AG09309 (cell line): ENCODE measurements at regions not wholly inside any gene's neighbourhood (a gene's known extent, or its start where the extent isn't known, plus 50 kb on each side); places are given as distances from the start of the nearest gene placed in this dataset.

ENCODE experiments used
- DNase-seq: peaks from one replicate; pipeline ENCODE4 v3.0.0-alpha.2; 2010; ENCODE audit warnings: low read depth
- H3K4me3 ChIP-seq: 2 replicates; pipeline ENCODE4 v1.5.1; 2011; ENCODE audit warnings: mild to moderate bottlenecking, low read depth, low read length, moderate library complexity; ENCODE audit not compliant: control insufficient read depth
- CTCF ChIP-seq: IDR thresholded peaks from 2 replicates; pipeline ENCODE4 v1.5.1; 2011; ENCODE audit warnings: mild to moderate bottlenecking, low read depth, low read length, inconsistent platforms; ENCODE audit not compliant: insufficient read depth, control insufficient read depth; ENCODE audit errors: missing control alignments

GRCh38 chr2:193349642-193350041, 1154.9 kb upstream of the TMEFF2 start:
- H3K4me3 ChIP-seq, result no peak overlapping the region
- no peak for TF ChIP-seq CTCF
- DNase-seq, result no peak

GRCh38 chr2:193348055-193348454, 1153.3 kb upstream of the TMEFF2 start:
- no peak for DNase-seq
- no peak for TF ChIP-seq CTCF
- H3K4me3 ChIP-seq, result no peak overlapping the region

- H3K4me3 ChIP-seq, result no peak overlapping the region
- no peak for TF ChIP-seq CTCF
- DNase-seq, result no peak
Observed at GRCh38 chr2:193336781-193337180, 1142.0 kb upstream of the TMEFF2 start.

- no peak for DNase-seq
- no peak overlapping the region for H3K4me3 ChIP-seq
- TF ChIP-seq CTCF, result no peak
Observed at GRCh38 chr2:193334401-193334800, 1139.7 kb upstream of the TMEFF2 start.

GRCh38 chr2:193333539-193333938, 1138.8 kb upstream of the TMEFF2 start:
- no peak for TF ChIP-seq CTCF
- DNase-seq, result no peak
- H3K4me3 ChIP-seq, result no peak overlapping the region

- H3K4me3 ChIP-seq, result no peak overlapping the region
- peak; percentile 11 for DNase-seq
- TF ChIP-seq CTCF, result no peak
Observed at GRCh38 chr2:193332941-193333340, 1138.2 kb upstream of the TMEFF2 start.

GRCh38 chr2:193331676-193332075, 1136.9 kb upstream of the TMEFF2 start:
- DNase-seq, result peak; percentile 33
- H3K4me3 ChIP-seq, result no peak overlapping the region
- TF ChIP-seq CTCF, result no peak
